IMR-90 (cell line): ENCODE measurements at regions not wholly inside any gene's neighbourhood (a gene's known extent, or its start where the extent isn't known, plus 50 kb on each side); places are given as distances from the start of the nearest gene placed in this dataset.

ENCODE experiments used
- ATAC-seq: fragments of 200-7000 bp; cut with Tn5 transposase; 2 replicates; pipeline ENCODE4 v1.9.1; 2020; ENCODE audit warnings: low read depth, mild to moderate bottlenecking, moderate library complexity
- BruUV-seq: library from RNA; stranded (reverse); fragments of 400-500 nt; replicated peaks from 2 replicates; lab custom pipeline; 2021; lab: Mats Ljungman, UMichigan
- CTCF ChIA-PET: fragments of 300-600 bp; formaldehyde crosslinking; extraction: SDS; loops from one replicate; lab custom pipeline; 2021; ENCODE audit warnings: antibody characterized with exemption; lab: Yijun Ruan, JAX
- POLR2A ChIA-PET: fragments of 300-600 bp; sonication (Branson Sonifier 250); formaldehyde crosslinking; loops from one replicate; lab custom pipeline; 2022; ENCODE audit warnings: antibody characterized with exemption; ENCODE audit not compliant: unreplicated experiment; lab: Charles Lee
- DNase-seq: peaks from one replicate; pipeline ENCODE4 v3.0.0; 2013
- H2AFZ ChIP-seq: replicated peaks from 2 replicates; pipeline ENCODE3; 2013; ENCODE audit warnings: low read length, mild to moderate bottlenecking; ENCODE audit not compliant: poor library complexity
- H2AK5ac ChIP-seq: 2 replicates; pipeline ENCODE4 v1.6.1; 2013; ENCODE audit warnings: low read depth, low read length, inconsistent platforms
- H2AK9ac ChIP-seq: replicated peaks from 2 replicates; pipeline ENCODE3; 2013; ENCODE audit warnings: mild to moderate bottlenecking, low read depth, low read length, moderate library complexity; ENCODE audit not compliant: poor library complexity
- H2BK120ac ChIP-seq: 2 replicates; pipeline ENCODE4 v1.6.1; 2013; ENCODE audit warnings: low read depth, low read length, inconsistent platforms
- H2BK15ac ChIP-seq: 3 replicates; pipeline ENCODE4 v1.6.1; 2013; ENCODE audit warnings: low read depth, low read length, inconsistent platforms
- H2BK20ac ChIP-seq: 2 replicates; pipeline ENCODE4 v1.6.1; 2013; ENCODE audit warnings: low read depth, mild to moderate bottlenecking, inconsistent platforms, low read length, moderate library complexity
- H2BK5ac ChIP-seq: 2 replicates; pipeline ENCODE4 v1.6.1; 2013; ENCODE audit warnings: mild to moderate bottlenecking, low read depth, low read length, inconsistent platforms; ENCODE audit not compliant: poor library complexity, severe bottlenecking
- H3K14ac ChIP-seq: replicated peaks from 2 replicates; pipeline ENCODE4 v1.6.1; 2013; ENCODE audit warnings: low read depth, low read length, inconsistent platforms
- H3K18ac ChIP-seq: 2 replicates; pipeline ENCODE4 v1.6.1; 2013; ENCODE audit warnings: low read depth, low read length, control low read depth
- H3K23ac ChIP-seq: 2 replicates; pipeline ENCODE4 v1.6.1; 2013; ENCODE audit warnings: low read depth, low read length, inconsistent platforms
- H3K27ac ChIP-seq: 2 replicates; pipeline ENCODE4 v1.5.1; 2013; ENCODE audit warnings: mild to moderate bottlenecking, control low read depth, low read length; ENCODE audit not compliant: insufficient read depth
- H3K27me3 ChIP-seq: 2 replicates; pipeline ENCODE4 v1.6.1; 2013; ENCODE audit warnings: low read length; ENCODE audit not compliant: control insufficient read depth, insufficient read depth
- H3K36me3 ChIP-seq: 2 replicates; pipeline ENCODE4 v1.6.1; 2013; ENCODE audit warnings: low read length, mixed read lengths; ENCODE audit not compliant: control insufficient read depth, insufficient read depth
- H3K4ac ChIP-seq: 2 replicates; pipeline ENCODE4 v1.6.1; 2013; ENCODE audit warnings: low read depth, low read length, inconsistent platforms
- H3K4me1 ChIP-seq: 2 replicates; pipeline ENCODE4 v1.6.1; 2013; ENCODE audit warnings: low read length, mixed read lengths; ENCODE audit not compliant: control insufficient read depth, insufficient read depth
- H3K4me2 ChIP-seq: 2 replicates; pipeline ENCODE4 v1.6.1; 2013; ENCODE audit warnings: low read depth, mild to moderate bottlenecking, control low read depth, low read length, moderate library complexity
- H3K4me3 ChIP-seq: 2 replicates; pipeline ENCODE4 v1.5.1; 2013; ENCODE audit warnings: low read depth, mild to moderate bottlenecking, control low read depth, low read length, moderate library complexity; ENCODE audit not compliant: insufficient read depth
- H3K56ac ChIP-seq: 2 replicates; pipeline ENCODE4 v1.6.1; 2013; ENCODE audit warnings: low read length, inconsistent platforms; ENCODE audit not compliant: insufficient read depth; ENCODE audit errors: extremely low read depth
- H3K79me1 ChIP-seq, 2 experiments: 2 replicates each; pipeline ENCODE4 v1.6.1; 2013; ENCODE audit warnings: low read length in 2 of 2, inconsistent platforms in 1 of 2, low read depth in 1 of 2
- H3K9ac ChIP-seq: 2 replicates; pipeline ENCODE4 v1.6.1; 2013; ENCODE audit warnings: low read depth, low read length, control low read depth
- H3K9me1 ChIP-seq: 2 replicates; pipeline ENCODE4 v1.6.1; 2013; ENCODE audit warnings: low read length, inconsistent platforms; ENCODE audit not compliant: insufficient read depth
- H3K9me3 ChIP-seq: 2 replicates; pipeline ENCODE4 v1.6.1; 2013; ENCODE audit warnings: low read length; ENCODE audit not compliant: control insufficient read depth, insufficient read depth
- H4K20me1 ChIP-seq: 2 replicates; pipeline ENCODE4 v1.6.1; 2013; ENCODE audit warnings: low read length, inconsistent platforms; ENCODE audit not compliant: insufficient read depth
- H4K5ac ChIP-seq: 2 replicates; pipeline ENCODE4 v1.6.1; 2013; ENCODE audit warnings: mild to moderate bottlenecking, low read depth, low read length, control low read depth
- H4K8ac ChIP-seq, 2 experiments: 2 replicates each; pipeline ENCODE4 v1.6.1; 2013; ENCODE audit warnings: low read depth in 2 of 2, low read length in 2 of 2, control low read depth in 1 of 2, inconsistent platforms in 1 of 2
- H4K91ac ChIP-seq: 2 replicates; pipeline ENCODE4 v1.6.1; 2013; ENCODE audit warnings: low read depth, low read length, inconsistent platforms; ENCODE audit not compliant: insufficient read depth
- BHLHE40 ChIP-seq: fragments of 150-350 bp; IDR thresholded peaks from 2 replicates; pipeline ENCODE4 v1.6.1; 2016; ENCODE audit warnings: mild to moderate bottlenecking, low read depth, low read length
- CEBPB ChIP-seq: IDR thresholded peaks from 2 replicates; pipeline ENCODE4 v1.6.1; 2012; ENCODE audit warnings: low read depth, low read length, improper control_type of control experiment
- CHD1 ChIP-seq: IDR thresholded peaks from 2 replicates; pipeline ENCODE4 v1.6.1; 2012; ENCODE audit warnings: low read depth, low read length, improper control_type of control experiment
- ELK1 ChIP-seq: fragments of 150-350 bp; IDR thresholded peaks from 2 replicates; pipeline ENCODE4 v1.6.1; 2016; ENCODE audit warnings: low read depth, mild to moderate bottlenecking, low read length, moderate library complexity, borderline replicate concordance
- MAFK ChIP-seq: IDR thresholded peaks from 2 replicates; pipeline ENCODE4 v1.6.1; 2012; ENCODE audit warnings: low read depth, low read length, improper control_type of control experiment
- MAZ ChIP-seq: IDR thresholded peaks from 2 replicates; pipeline ENCODE4 v1.6.1; 2012; ENCODE audit warnings: low read depth, mild to moderate bottlenecking, low read length, improper control_type of control experiment, moderate library complexity, borderline replicate concordance
- MXI1 ChIP-seq: IDR thresholded peaks from 2 replicates; pipeline ENCODE4 v1.6.1; 2012; ENCODE audit warnings: low read depth, mild to moderate bottlenecking, low read length, moderate library complexity, borderline replicate concordance
- NFE2L2 ChIP-seq: fragments of 150-350 bp; IDR thresholded peaks from 2 replicates; pipeline ENCODE4 v1.6.1; 2016; ENCODE audit warnings: low read depth, mild to moderate bottlenecking, low read length
- POLR2A ChIP-seq: IDR thresholded peaks from 2 replicates; pipeline ENCODE4 v1.6.1; 2012; ENCODE audit warnings: mild to moderate bottlenecking, low read depth, low read length
- RAD21 ChIP-seq: IDR thresholded peaks from 2 replicates; pipeline ENCODE4 v1.6.1; 2012; ENCODE audit warnings: low read length, improper control_type of control experiment
- RCOR1 ChIP-seq: IDR thresholded peaks from 2 replicates; pipeline ENCODE4 v1.6.1; 2012; ENCODE audit warnings: mild to moderate bottlenecking, low read length, improper control_type of control experiment; ENCODE audit not compliant: insufficient replicate concordance
- RFX5 ChIP-seq: IDR thresholded peaks from 2 replicates; pipeline ENCODE4 v1.8.0; 2012; ENCODE audit warnings: low read depth, mild to moderate bottlenecking, low read length, moderate library complexity
- SMC3 ChIP-seq: fragments of 150-350 bp; IDR thresholded peaks from 2 replicates; pipeline ENCODE4 v1.6.1; 2016; ENCODE audit warnings: low read depth, mild to moderate bottlenecking, antibody characterized with exemption, low read length, moderate library complexity
- WGBS, 2 experiments: methylation state at CpG; one replicate each; pipeline versions ENCODE4 v1.1.5 to v1.1.7; 2013; ENCODE audit warnings: missing lambda C conversion rate in 2 of 2; ENCODE audit not compliant: insufficient read length in 1 of 2; ENCODE audit errors: extremely low coverage in 2 of 2; 5-methylcytosine and 5-hydroxymethylcytosine counted together
- dilution Hi-C: fragments of 300-500 bp; cut with HindIII; formaldehyde crosslinking; loops from one replicate; pipeline ENCODE4 v1.14.3; 2018; ENCODE audit warnings: low sequenced_read_pairs; ENCODE audit not compliant: unreplicated experiment
- in situ Hi-C: fragments of 300-500 bp; cut with MboI; formaldehyde crosslinking; loops from 3 replicates; pipeline ENCODE4 v1.14.3; 2019; ENCODE audit warnings: low sequenced_read_pairs, inconsistent platforms, mixed read lengths
- intact Hi-C: fragments of 100-400 bp; cut with micrococcal nuclease; formaldehyde crosslinking; loops from 2 replicates; pipeline ENCODE4 v1.10.0; 2022
- TF ChIP-seq, protein P1 (sequence below): conservative IDR thresholded peaks from 2 replicates; pipeline ENCODE4 v1.5.1; 2012; ENCODE audit warnings: mild to moderate bottlenecking, low read depth, low read length, improper control_type of control experiment
- TF ChIP-seq, protein P2 (sequence below): fragments of 150-350 bp; IDR thresholded peaks from 2 replicates; pipeline ENCODE4 v1.6.1; 2017; ENCODE audit warnings: mild to moderate bottlenecking, antibody characterized with exemption, low read length, low read depth

DNA sequence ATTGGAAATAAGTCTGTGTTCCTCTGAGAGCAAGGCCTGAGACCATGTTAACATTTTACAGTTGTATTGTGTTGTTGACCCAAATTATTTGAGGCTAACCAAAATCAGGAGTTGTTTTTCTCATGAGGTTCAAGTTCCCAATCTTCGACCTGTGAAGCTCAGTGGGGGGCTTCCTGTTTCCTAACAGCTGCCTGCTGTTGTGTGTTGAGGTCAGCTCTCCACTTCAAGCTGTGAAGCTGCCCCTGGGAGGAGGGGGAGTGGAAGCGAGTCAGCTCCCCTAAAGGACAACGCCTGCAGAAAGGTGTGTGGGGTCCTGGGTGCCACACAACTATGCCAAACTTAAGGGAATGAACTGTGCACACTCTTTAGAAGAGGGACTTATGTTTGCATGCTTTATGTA lies 295.5 kb downstream of the IRX1 start:
- dilution Hi-C loops = no loop called here

More for the DNA sequence above, 295.5 kb downstream of the IRX1 start:
- no peak overlapping the region for H3K4me2 ChIP-seq
- H3K4me1 ChIP-seq = no peaks in the 10 kb centered on the region
- no peaks in the 10 kb centered on the region for H4K20me1 ChIP-seq
- TF ChIP-seq NFE2L2 = no peak
- TF ChIP-seq RAD21 = no peak
- no peak for TF ChIP-seq ELK1
- no peak for TF ChIP-seq MAZ
- no peak for TF ChIP-seq CHD1
- no peak for TF ChIP-seq MXI1
- TF ChIP-seq SMC3 = no peak
- TF ChIP-seq, protein P1, sequence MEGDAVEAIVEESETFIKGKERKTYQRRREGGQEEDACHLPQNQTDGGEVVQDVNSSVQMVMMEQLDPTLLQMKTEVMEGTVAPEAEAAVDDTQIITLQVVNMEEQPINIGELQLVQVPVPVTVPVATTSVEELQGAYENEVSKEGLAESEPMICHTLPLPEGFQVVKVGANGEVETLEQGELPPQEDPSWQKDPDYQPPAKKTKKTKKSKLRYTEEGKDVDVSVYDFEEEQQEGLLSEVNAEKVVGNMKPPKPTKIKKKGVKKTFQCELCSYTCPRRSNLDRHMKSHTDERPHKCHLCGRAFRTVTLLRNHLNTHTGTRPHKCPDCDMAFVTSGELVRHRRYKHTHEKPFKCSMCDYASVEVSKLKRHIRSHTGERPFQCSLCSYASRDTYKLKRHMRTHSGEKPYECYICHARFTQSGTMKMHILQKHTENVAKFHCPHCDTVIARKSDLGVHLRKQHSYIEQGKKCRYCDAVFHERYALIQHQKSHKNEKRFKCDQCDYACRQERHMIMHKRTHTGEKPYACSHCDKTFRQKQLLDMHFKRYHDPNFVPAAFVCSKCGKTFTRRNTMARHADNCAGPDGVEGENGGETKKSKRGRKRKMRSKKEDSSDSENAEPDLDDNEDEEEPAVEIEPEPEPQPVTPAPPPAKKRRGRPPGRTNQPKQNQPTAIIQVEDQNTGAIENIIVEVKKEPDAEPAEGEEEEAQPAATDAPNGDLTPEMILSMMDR = no peak
- no peak for TF ChIP-seq POLR2A
- no peak for TF ChIP-seq BHLHE40
- TF ChIP-seq, protein P2, sequence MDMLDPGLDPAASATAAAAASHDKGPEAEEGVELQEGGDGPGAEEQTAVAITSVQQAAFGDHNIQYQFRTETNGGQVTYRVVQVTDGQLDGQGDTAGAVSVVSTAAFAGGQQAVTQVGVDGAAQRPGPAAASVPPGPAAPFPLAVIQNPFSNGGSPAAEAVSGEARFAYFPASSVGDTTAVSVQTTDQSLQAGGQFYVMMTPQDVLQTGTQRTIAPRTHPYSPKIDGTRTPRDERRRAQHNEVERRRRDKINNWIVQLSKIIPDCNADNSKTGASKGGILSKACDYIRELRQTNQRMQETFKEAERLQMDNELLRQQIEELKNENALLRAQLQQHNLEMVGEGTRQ = no peak
- TF ChIP-seq CEBPB = no peak
- no peak for TF ChIP-seq RCOR1
- no peak for TF ChIP-seq MAFK
- TF ChIP-seq RFX5 = no peak
- no peaks in the 10 kb centered on the region for H3K36me3 ChIP-seq
- WGBS, 2 experiments = no CpG with 5 or more reads among the region's 3 CpGs
- DNase-seq (no peak), ATAC-seq (no peak)
- peaks cover 33% of the 10 kb centered on the region for H3K9me3 ChIP-seq
- H3K18ac ChIP-seq = no peak overlapping the region
- no peak overlapping the region for H2BK20ac ChIP-seq
- H3K79me1 ChIP-seq = no peaks in the 10 kb centered on the region
- H3K23ac ChIP-seq = no peak overlapping the region
- CTCF ChIA-PET = interaction anchor here (0.5 kb wide), 1 partner anchor 405 kb away, joined by 4 read pairs; no protein-coding TSS in a partner anchor
- H2BK120ac ChIP-seq = no peak overlapping the region
- H3K9ac ChIP-seq = no peak overlapping the region
- no peak overlapping the region for H3K4me3 ChIP-seq
- no peaks in the 10 kb centered on the region for H3K27me3 ChIP-seq
- in situ Hi-C loops = no loop called here
- H3K27ac ChIP-seq = no peak overlapping the region
- no peak overlapping the region for H2AK9ac ChIP-seq
- H2AFZ ChIP-seq = no peak overlapping the region
- intact Hi-C loops = no loop called here
- POLR2A ChIA-PET = no interaction called here
- H4K91ac ChIP-seq = no peak overlapping the region
- no peak overlapping the region for H3K14ac ChIP-seq
- H2BK15ac ChIP-seq = no peak overlapping the region
- H3K56ac ChIP-seq = no peak overlapping the region
- H2BK5ac ChIP-seq = no peak overlapping the region
- H4K8ac ChIP-seq = no peak overlapping the region
- H3K4ac ChIP-seq = no peak overlapping the region
- no TSS peak for BruUV-seq
- H2AK5ac ChIP-seq = no peak overlapping the region
- H4K5ac ChIP-seq = no peak overlapping the region
- H3K9me1 ChIP-seq = no peaks in the 10 kb centered on the region
